Peyer's patch (tissue), 4 donors: ENCODE measurements at regions not wholly inside any gene's neighbourhood (a gene's known extent, or its start where the extent isn't known, plus 50 kb on each side); places are given as distances from the start of the nearest gene placed in this dataset.

Experiments
- DNase-seq, 3 donors: peaks; one replicate each; pipeline ENCODE4 v3.0.0-alpha.2; 2017 to 2019
- H3K27ac ChIP-seq, 4 donors: fragments of 200-600 bp; sonication (generic); one replicate each; pipeline ENCODE4 v1.5.1; 2016 to 2019
- H3K27me3 ChIP-seq, 2 donors: fragments of 200-600 bp; sonication (generic); one replicate each; pipeline ENCODE4 v1.5.1; 2019
- H3K36me3 ChIP-seq, 3 donors: fragments of 200-600 bp; sonication (generic); one replicate each; pipeline ENCODE4 v1.5.1; 2016 to 2019
- H3K4me1 ChIP-seq, 4 donors: fragments of 200-600 bp; sonication (generic); one replicate each; pipeline ENCODE4 v1.5.1; 2016 to 2019
- H3K4me3 ChIP-seq, 4 donors: fragments of 200-600 bp; sonication (generic); 1 replicate in 3 of 4; 2 replicates in 1 of 4; pipeline ENCODE4 v1.5.1; 2016 to 2019; ENCODE audit warnings: mild to moderate bottlenecking in 1 of 4
- H3K9me3 ChIP-seq, 4 donors: fragments of 200-600 bp; sonication (generic); one replicate each; pipeline ENCODE4 v1.5.1; 2016 to 2019; ENCODE audit warnings: mild to moderate bottlenecking in 1 of 4
- POLR2A ChIP-seq, 2 donors: fragments of 450-650 bp; IDR thresholded peaks; one replicate each; pipeline ENCODE4 v1.5.1; 2017; ENCODE audit warnings: antibody characterized with exemption in 2 of 2, mild to moderate bottlenecking in 2 of 2, moderate library complexity in 2 of 2
- TF ChIP-seq, protein P1 (sequence below), 6 experiments: fragments of 450-650 bp in 4 of 6; fragments of 200-600 bp in 2 of 6; sonication (generic) in 1 of 6; IDR thresholded peaks; one replicate each; pipeline ENCODE4 v1.5.1; 2017 to 2019; ENCODE audit warnings: antibody characterized with exemption in 6 of 6, mild to moderate bottlenecking in 3 of 6, moderate library complexity in 1 of 6

DNA sequence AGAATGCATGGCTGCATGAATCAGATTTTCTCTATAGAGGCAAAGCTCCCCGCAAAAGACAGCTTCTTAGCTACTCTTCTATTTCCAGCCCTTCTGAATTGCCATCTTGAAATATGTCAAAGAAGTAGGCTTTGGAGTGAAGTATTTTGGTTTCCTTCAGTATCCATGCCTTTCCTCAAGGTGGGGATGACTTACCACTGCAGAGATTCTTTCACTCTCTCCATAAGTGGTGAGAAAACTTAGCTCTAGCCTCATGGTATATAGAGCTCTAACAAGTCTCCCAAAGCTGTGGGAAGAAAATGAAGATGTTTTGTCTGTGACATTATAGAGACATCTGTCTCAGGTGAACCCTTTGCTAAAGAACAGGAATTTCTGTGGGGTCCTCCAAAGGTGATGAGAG is 89.6 kb upstream of the ITGB1 start:
- no peaks in the 10 kb centered on the region for H3K4me1 ChIP-seq
- no peak overlapping the region for H3K4me3 ChIP-seq
- no peaks in the 10 kb centered on the region for H3K9me3 ChIP-seq
- no peak for TF ChIP-seq POLR2A (IDR thresholded peaks at IDR 0.05)
- TF ChIP-seq, protein P1, sequence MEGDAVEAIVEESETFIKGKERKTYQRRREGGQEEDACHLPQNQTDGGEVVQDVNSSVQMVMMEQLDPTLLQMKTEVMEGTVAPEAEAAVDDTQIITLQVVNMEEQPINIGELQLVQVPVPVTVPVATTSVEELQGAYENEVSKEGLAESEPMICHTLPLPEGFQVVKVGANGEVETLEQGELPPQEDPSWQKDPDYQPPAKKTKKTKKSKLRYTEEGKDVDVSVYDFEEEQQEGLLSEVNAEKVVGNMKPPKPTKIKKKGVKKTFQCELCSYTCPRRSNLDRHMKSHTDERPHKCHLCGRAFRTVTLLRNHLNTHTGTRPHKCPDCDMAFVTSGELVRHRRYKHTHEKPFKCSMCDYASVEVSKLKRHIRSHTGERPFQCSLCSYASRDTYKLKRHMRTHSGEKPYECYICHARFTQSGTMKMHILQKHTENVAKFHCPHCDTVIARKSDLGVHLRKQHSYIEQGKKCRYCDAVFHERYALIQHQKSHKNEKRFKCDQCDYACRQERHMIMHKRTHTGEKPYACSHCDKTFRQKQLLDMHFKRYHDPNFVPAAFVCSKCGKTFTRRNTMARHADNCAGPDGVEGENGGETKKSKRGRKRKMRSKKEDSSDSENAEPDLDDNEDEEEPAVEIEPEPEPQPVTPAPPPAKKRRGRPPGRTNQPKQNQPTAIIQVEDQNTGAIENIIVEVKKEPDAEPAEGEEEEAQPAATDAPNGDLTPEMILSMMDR (IDR thresholded peaks at IDR 0.05): no peak
- no peaks in the 10 kb centered on the region for H3K27me3 ChIP-seq
- no peak overlapping the region for H3K27ac ChIP-seq
- DNase-seq: no peak
- no peaks in the 10 kb centered on the region for H3K36me3 ChIP-seq

GRCh38 chr10:33046792-33047191 is 88.8 kb upstream of the ITGB1 start:
- no peak for DNase-seq
- no peaks in the 10 kb centered on the region for H3K36me3 ChIP-seq
- no peaks in the 10 kb centered on the region for H3K27me3 ChIP-seq
- no peaks in the 10 kb centered on the region for H3K9me3 ChIP-seq
- no peak overlapping the region for H3K27ac ChIP-seq
- TF ChIP-seq, protein P1 (IDR thresholded peaks at IDR 0.05): no peak
- no peak for TF ChIP-seq POLR2A (IDR thresholded peaks at IDR 0.05)
- H3K4me1 ChIP-seq: no peaks in the 10 kb centered on the region
- H3K4me3 ChIP-seq: no peak overlapping the region

DNA sequence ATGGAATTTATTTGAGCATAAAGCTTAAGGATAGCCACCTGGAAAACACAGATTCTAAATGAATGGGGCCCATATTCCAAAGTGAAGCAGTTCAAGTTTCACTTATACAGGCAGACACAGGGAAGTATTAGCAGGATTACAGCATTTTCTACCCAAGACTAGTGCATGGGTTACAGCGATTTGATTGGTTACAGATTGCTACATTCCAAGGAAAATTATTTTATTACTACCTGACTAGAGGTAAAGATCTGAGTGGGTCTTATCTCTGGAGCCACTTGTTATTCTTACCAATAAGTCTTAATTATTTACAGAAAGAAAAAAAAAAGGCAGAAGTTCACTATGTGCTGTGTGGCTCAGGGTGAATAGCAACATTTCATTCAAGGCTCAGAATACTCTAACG is 87.4 kb upstream of the ITGB1 start:
- Histone ChIP-seq H3K4me1 (no peaks in the 10 kb centered on the region), H3K27me3 (no peaks in the 10 kb centered on the region), H3K36me3 (no peaks in the 10 kb centered on the region), H3K27ac (no peak overlapping the region), H3K4me3 (no peak overlapping the region), H3K9me3 (no peaks in the 10 kb centered on the region)
- TF ChIP-seq, protein P1 (IDR thresholded peaks at IDR 0.05): no peak
- TF ChIP-seq POLR2A (IDR thresholded peaks at IDR 0.05): no peak
- DNase-seq: no peak

DNA sequence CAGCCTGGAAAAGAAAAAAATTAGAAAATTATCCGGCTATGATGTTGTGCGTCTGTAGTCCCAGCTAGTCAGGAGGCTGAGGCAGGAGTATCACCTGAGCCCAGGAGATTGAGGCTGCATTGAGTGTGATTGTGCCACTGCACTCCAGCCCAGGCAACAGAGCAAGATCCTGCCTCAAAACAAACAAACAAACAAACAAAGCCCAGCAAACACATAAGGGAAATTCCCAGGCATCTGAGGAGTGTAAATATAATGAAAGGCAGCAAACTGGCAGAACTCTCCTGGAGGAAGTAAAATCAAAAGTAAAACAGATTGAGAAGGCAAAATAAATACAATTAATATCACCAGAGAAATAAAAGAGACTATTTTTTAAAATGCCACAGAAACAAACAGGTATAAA is 84.5 kb upstream of the ITGB1 start:
- H3K9me3 ChIP-seq: no peaks in the 10 kb centered on the region
- no peaks in the 10 kb centered on the region for H3K4me1 ChIP-seq
- H3K27ac ChIP-seq: no peak overlapping the region
- H3K36me3 ChIP-seq: no peaks in the 10 kb centered on the region
- H3K4me3 ChIP-seq: no peak overlapping the region
- TF ChIP-seq, protein P1 (IDR thresholded peaks at IDR 0.05): no peak
- TF ChIP-seq POLR2A (IDR thresholded peaks at IDR 0.05): no peak
- no peaks in the 10 kb centered on the region for H3K27me3 ChIP-seq
- no peak for DNase-seq

- no peaks in the 10 kb centered on the region for H3K9me3 ChIP-seq
- no peak for DNase-seq
- H3K27ac ChIP-seq: no peak overlapping the region
- no peaks in the 10 kb centered on the region for H3K27me3 ChIP-seq
- TF ChIP-seq POLR2A (IDR thresholded peaks at IDR 0.05): no peak
- TF ChIP-seq, protein P1 (IDR thresholded peaks at IDR 0.05): no peak
- H3K4me3 ChIP-seq: no peak overlapping the region
- no peaks in the 10 kb centered on the region for H3K4me1 ChIP-seq
- no peaks in the 10 kb centered on the region for H3K36me3 ChIP-seq
Observed at GRCh38 chr10:33041783-33042437, 83.9 kb upstream of the ITGB1 start.

GRCh38 chr10:33040436-33040835 is 82.4 kb upstream of the ITGB1 start:
- TF ChIP-seq, protein P1 (IDR thresholded peaks at IDR 0.05): no peak
- no peak overlapping the region for H3K4me3 ChIP-seq
- H3K9me3 ChIP-seq: no peaks in the 10 kb centered on the region
- DNase-seq: no peak
- no peaks in the 10 kb centered on the region for H3K4me1 ChIP-seq
- no peak overlapping the region for H3K27ac ChIP-seq
- H3K36me3 ChIP-seq: no peaks in the 10 kb centered on the region
- H3K27me3 ChIP-seq: no peaks in the 10 kb centered on the region
